ENCODE measurements at regions not wholly inside any gene's neighbourhood (a gene's known extent, or its start where the extent isn't known, plus 50 kb on each side); places are given as distances from the start of the nearest gene placed in this dataset.
"Not testable (repeated sequence)": the region's sequence is repeated elsewhere in the genome, so short reads cannot be mapped to it uniquely, and the experiment has no call there.

DNA sequence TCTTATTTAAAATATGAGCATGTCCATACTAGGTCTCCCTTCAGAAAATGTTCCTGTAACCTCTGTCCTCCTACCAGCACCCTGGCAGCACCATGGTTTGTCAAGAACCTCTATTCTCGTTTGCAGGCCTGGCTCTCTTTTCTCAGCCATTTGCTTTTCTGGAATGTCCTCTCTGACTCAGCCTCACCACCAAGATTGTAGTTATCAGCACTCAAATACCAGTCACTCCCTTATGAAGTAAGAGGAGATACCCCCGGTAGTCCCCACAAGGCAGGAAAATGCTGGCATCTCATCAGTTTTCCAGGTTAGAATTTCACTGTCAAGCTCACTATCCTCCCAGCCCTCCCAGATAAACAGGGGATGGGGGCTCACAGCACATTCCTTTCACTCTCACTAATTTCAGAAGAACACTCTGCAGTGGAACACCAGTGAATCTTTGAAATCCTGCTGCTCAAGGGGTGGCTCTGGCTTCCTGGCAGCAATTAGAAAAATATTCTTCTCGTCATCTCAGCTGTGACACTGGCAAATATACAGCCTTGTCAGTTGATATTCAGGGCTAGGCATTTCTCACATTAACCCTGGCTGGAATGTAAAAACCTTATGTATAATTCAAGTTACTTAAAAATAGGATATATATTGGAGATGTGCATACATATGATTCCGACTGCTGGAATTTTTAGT is 129.2 kb downstream of the TBX18 start:
- DNase-seq (ENCODE audit: low read depth, low spot score) = no peak
- in situ Hi-C loops (cut with HindIII; ENCODE audit: low pct_unique_long_range_greater_than_20kb, low sequenced_read_pairs) = no loop called here

DNA sequence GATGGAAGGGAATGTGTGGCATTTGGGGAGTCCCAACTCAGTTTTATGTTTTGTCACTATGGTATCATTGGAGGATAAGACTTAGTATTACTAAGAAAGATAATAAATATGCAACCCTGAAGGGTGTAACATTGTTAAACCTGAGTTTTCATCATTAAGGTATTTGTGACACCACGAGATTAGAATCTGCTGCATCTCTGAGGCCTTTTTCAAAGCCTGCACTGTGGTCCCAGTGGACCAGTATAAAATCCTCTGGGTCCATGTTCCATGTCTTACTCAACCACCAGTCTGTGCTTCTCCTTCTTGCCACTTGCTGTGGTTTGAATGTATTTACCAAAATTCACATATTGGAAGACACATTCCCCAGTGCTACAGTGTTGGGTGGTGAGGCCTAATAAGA is 130.6 kb downstream of the TBX18 start:
- in situ Hi-C loops (cut with HindIII; ENCODE audit: low pct_unique_long_range_greater_than_20kb, low sequenced_read_pairs) = no loop called here
- DNase-seq (ENCODE audit: low read depth, low spot score) = no peak

DNA sequence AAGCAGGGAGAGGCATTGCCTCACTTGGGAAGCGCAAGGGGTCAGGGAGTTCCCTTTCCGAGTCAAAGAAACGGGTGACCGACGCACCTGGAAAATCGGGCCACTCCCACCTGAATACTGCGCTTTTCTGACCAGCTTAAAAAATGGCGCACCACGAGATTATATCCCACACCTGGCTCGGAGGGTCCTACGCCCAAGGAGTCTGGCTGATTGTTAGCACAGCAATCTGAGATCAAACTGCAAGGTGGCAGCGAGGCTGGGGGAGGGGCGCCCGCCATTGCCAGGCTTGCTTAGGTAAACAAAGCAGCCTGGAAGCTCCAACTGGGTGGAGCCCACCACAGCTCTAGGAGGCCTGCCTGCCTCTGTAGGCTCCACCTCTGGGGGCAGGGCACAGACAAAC is 137.9 kb downstream of the TBX18 start:
- in situ Hi-C loops (cut with HindIII; ENCODE audit: low pct_unique_long_range_greater_than_20kb, low sequenced_read_pairs) = not testable (repeated sequence)

DNA sequence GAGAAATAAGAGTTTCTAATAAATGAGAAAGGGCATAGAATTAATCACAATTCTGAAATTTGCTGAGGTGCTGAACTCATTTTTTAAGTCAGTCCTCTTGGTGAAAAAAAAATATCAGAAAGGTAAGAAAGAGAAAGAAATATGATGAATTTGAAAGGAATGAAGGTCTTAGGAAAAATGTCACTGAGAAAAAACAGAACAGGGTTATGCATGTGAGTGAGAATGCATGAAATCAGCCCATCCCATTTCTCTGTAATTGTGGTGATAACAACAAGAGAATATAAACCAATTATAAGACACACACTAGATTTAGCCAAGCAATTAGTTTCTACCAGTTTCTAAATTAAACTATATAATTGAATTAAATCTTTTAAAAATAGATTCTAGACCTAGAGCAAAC is 138.9 kb downstream of the TBX18 start:
- no peak for DNase-seq (ENCODE audit: low read depth, low spot score)
- in situ Hi-C loops (cut with HindIII; ENCODE audit: low pct_unique_long_range_greater_than_20kb, low sequenced_read_pairs) = no loop called here

More for the DNA sequence above, 137.9 kb downstream of the TBX18 start:
- DNase-seq (ENCODE audit: low read depth, low spot score) = not testable (repeated sequence)

DNA sequence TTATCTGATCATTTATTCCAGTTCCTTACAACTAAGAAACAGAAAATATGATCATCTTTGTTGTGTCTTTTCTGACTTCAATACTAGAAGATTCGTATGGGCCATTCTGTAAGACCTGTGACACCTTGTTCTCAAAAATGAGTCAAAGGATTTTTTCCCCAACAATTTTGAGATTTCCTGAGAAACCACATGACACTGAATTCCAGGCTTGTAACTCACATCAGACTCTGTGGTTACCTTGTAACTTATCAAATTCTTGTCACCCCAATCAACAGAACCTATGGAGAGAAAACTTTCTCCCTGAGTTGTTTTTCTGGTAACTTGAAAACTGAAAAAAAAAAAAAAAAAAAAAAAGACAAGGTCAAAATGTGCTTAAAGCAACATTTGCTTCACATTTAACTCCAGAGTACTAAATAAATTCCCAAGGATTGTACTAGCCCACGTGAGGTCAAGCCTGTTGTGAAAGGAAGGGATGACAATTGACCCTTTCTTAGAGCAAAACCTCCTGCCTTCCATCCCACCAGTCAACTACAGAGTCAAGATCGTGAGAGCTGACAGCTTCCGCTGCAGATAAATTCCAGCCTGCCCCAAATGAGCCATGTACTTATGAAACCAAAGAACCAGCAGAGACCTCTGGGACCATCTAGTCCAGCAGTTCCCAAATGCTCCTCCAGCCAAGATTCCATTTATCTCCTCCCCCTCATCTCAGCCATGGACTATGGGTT is 140.3 kb downstream of the TBX18 start:
- in situ Hi-C loops (cut with HindIII; ENCODE audit: low pct_unique_long_range_greater_than_20kb, low sequenced_read_pairs) = no loop called here
- DNase-seq (ENCODE audit: low read depth, low spot score) = peak; percentile 97

GRCh38 chr6:84618836-84619235 is 145.6 kb downstream of the TBX18 start:
- DNase-seq (ENCODE audit: low read depth, low spot score) = no peak
- in situ Hi-C loops (cut with HindIII; ENCODE audit: low pct_unique_long_range_greater_than_20kb, low sequenced_read_pairs) = no loop called here

DNA sequence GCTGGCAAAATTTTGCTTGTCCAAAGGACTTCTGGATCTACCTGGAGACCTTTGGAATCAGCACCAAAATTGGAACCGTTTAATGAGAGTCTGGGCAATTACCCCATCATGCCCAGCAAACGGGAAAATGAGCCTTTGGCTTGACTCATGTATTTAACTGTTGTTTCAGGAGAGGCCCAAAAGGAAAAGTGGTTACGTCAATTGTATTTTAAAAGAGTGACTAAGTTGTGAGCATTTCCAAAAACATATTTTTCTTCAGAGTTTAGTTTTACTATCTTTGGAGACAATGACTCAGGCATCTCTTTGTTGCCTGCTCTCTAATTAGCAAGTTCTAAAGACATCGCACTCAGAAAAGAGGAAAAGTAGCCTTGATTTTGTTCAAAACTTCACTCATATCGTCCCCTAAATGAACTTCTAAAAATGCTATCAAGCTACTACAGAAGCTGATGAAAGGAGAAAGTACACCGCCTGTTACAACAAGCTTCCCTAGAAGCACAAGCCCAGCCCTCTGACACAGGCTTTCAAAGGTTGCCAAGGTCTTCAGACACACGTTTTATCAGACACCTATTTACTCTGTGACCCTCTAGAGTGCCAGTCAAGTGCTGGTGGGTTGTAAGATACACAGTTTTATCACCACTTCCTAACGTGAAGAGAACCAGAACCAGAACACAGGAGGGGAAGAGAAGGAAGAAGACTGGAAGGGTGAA is 146.2 kb downstream of the TBX18 start:
- DNase-seq (ENCODE audit: low read depth, low spot score) = no peak
- in situ Hi-C loops (cut with HindIII; ENCODE audit: low pct_unique_long_range_greater_than_20kb, low sequenced_read_pairs) = no loop called here

DNA sequence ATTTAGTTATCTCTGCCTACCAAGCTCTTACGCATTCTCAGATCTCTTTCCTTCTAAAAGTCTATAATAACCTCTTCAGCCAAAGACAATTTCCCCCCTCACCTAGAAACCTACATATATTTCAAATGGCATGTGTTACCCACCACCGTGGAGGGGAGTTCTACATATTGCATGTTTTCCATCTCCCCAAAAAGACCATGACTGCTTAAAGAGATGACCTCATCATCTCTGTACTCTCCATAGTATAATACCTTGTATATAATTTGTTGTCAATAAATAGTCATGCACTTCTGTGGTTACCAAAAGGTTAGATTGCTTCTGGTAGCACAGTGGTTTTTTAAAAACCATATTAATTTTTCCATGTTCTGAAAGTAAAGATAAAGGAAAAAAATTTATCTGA is 148.4 kb downstream of the TBX18 start:
- in situ Hi-C loops (cut with HindIII; ENCODE audit: low pct_unique_long_range_greater_than_20kb, low sequenced_read_pairs) = no loop called here
- DNase-seq (ENCODE audit: low read depth, low spot score) = no peak

DNA sequence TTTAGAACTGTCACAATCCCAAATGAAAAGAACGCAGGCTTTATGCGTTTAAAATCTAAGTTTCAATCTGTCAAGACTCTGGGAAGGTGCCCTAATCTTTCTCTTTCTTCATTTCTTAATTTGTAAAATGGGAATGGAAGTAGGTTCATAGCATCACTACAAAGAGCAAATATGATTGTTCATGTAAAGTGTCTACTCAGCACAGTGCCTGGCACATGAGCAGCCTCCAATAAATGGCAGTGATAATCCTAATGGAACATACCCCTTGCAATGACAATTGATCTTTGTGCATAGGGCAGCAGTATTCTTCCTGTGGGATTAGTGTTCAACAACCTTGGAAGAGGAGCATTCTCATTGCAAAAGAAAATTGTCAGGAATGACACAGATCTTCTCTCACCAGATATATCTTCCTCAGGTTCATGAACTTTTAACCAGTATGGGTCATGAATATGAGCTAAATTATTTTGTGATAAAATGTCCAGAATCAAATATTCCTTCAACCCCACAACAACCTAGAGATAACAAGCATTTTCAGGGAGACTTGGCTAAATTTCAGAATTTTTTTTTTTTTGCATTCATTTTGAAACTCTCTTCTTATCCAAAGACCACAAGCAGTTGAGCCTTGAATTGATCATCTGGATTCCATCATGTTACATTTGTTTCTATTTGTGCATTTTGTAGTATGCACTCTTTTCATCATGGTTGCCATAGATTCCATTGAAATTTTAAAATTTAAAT is 149.1 kb downstream of the TBX18 start:
- DNase-seq (ENCODE audit: low read depth, low spot score) = no peak
- in situ Hi-C loops (cut with HindIII; ENCODE audit: low pct_unique_long_range_greater_than_20kb, low sequenced_read_pairs) = no loop called here

GRCh38 chr6:84606860-84607259 is 157.5 kb downstream of the TBX18 start:
- in situ Hi-C loops (cut with HindIII; ENCODE audit: low pct_unique_long_range_greater_than_20kb, low sequenced_read_pairs) = no loop called here
- DNase-seq (ENCODE audit: low read depth, low spot score) = no peak

- in situ Hi-C loops (cut with HindIII; ENCODE audit: low pct_unique_long_range_greater_than_20kb, low sequenced_read_pairs) = no loop called here
- no peak for DNase-seq (ENCODE audit: low read depth, low spot score)
Measured at GRCh38 chr6:84605298-84605697, 159.1 kb downstream of the TBX18 start.

- in situ Hi-C loops (cut with HindIII; ENCODE audit: low pct_unique_long_range_greater_than_20kb, low sequenced_read_pairs) = no loop called here
- DNase-seq (ENCODE audit: low read depth, low spot score) = no peak
Measured at GRCh38 chr6:84601366-84601765, 163.0 kb downstream of the TBX18 start.

- in situ Hi-C loops (cut with HindIII; ENCODE audit: low pct_unique_long_range_greater_than_20kb, low sequenced_read_pairs) = no loop called here
Measured at GRCh38 chr6:84599991-84600390, 164.4 kb downstream of the TBX18 start.

DNA sequence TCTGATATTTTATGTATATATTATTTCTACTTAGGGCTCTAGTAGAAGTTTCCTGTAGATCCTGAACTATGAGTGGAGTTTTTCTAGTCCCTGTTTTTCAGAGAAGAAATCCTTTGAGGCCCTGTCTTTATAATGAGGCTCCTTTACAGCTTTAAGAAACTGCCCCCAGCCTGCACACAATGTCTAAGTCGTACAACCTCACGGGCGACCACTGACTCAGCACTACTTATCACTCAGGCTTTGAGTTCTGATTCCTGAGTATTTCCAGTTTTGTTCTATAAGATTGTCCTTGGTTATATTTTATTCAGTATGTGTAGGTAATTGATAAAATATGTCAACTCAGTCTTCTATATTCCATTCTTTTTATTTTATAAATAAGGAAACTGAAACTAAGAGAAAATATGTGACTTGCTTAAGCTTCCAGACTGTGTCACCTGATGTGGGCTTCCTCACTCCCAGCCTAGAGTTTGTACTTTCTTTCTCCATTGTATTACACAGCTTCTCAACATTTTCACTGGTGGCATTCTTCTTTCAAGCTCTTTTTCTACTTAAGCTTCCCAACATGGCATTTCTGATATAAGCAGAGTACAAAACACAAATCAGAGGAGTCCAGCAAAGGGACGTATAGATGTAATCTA is 167.0 kb downstream of the TBX18 start:
- DNase-seq (ENCODE audit: low read depth, low spot score) = peak; percentile 60
- in situ Hi-C loops (cut with HindIII; ENCODE audit: low pct_unique_long_range_greater_than_20kb, low sequenced_read_pairs) = no loop called here

More at GRCh38 chr6:84599991-84600390, 164.4 kb downstream of the TBX18 start:
- DNase-seq (ENCODE audit: low read depth, low spot score) = no peak

DNA sequence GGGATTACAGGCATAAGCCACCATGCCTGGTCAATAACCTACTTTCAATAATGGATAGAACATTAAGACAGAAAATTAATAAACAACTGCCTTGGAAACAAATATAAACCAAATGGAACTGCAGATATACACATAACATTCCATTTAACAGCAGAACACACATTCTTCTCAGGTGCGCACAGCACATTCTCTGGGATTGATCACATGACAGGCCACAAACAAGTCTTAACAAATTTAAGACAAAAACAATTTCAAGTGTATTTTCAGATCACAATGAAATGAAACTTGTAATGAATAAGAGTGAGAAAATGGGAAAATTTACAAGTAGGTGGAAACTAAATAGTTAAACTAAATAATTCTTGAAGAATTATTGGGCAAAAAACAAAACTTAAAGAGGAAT is 167.9 kb downstream of the TBX18 start:
- in situ Hi-C loops (cut with HindIII; ENCODE audit: low pct_unique_long_range_greater_than_20kb, low sequenced_read_pairs) = no loop called here
- DNase-seq (ENCODE audit: low read depth, low spot score) = no peak

- in situ Hi-C loops (cut with HindIII; ENCODE audit: low pct_unique_long_range_greater_than_20kb, low sequenced_read_pairs) = no loop called here
- DNase-seq (ENCODE audit: low read depth, low spot score) = no peak
Measured at GRCh38 chr6:84588697-84589080, 175.7 kb downstream of the TBX18 start.

- DNase-seq (ENCODE audit: low read depth, low spot score); in situ Hi-C loops (cut with HindIII; ENCODE audit: low pct_unique_long_range_greater_than_20kb, low sequenced_read_pairs): not testable (repeated sequence)
Measured at GRCh38 chr6:84587994-84588696, 176.3 kb downstream of the TBX18 start.
